ENCODE measurements at regions not wholly inside any gene's neighbourhood (a gene's known extent, or its start where the extent isn't known, plus 50 kb on each side); places are given as distances from the start of the nearest gene placed in this dataset.

DNA sequence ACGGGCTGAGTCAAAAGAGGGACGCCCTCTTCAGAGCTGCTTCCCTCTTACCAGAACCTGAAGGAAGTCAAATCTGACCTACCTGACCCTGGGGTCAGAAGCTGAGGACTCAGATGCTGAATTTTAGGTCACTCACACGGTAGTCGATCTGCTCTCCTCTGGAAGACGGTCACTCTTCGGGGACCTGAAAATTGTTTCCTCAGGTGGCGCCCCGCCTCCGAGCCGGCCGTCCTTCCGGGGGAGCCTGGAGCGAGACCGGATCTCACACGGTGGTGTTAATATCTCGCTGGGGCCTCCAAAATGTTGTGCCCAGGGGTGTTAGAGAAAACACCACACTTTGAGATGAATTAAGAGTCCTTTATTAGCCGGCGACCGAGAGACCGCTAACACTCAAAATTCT, 737.2 kb downstream of the SI start:
- TF ChIP-seq MYC (IDR thresholded peaks at IDR 0.05; ENCODE audit: low read depth, low read length) (no peak), FOS (IDR thresholded peaks at IDR 0.05; ENCODE audit: borderline replicate concordance, insufficient read depth, low read length) (no peak)
- TF ChIP-seq, protein P1, sequence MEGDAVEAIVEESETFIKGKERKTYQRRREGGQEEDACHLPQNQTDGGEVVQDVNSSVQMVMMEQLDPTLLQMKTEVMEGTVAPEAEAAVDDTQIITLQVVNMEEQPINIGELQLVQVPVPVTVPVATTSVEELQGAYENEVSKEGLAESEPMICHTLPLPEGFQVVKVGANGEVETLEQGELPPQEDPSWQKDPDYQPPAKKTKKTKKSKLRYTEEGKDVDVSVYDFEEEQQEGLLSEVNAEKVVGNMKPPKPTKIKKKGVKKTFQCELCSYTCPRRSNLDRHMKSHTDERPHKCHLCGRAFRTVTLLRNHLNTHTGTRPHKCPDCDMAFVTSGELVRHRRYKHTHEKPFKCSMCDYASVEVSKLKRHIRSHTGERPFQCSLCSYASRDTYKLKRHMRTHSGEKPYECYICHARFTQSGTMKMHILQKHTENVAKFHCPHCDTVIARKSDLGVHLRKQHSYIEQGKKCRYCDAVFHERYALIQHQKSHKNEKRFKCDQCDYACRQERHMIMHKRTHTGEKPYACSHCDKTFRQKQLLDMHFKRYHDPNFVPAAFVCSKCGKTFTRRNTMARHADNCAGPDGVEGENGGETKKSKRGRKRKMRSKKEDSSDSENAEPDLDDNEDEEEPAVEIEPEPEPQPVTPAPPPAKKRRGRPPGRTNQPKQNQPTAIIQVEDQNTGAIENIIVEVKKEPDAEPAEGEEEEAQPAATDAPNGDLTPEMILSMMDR (IDR thresholded peaks at IDR 0.05; ENCODE audit: extremely low read depth in 1 of 2, insufficient read depth in 1 of 2, low read depth in 1 of 2, low read length in 2 of 2): no peak
- TF ChIP-seq, protein P2, sequence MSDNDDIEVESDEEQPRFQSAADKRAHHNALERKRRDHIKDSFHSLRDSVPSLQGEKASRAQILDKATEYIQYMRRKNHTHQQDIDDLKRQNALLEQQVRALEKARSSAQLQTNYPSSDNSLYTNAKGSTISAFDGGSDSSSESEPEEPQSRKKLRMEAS (IDR thresholded peaks at IDR 0.05; ENCODE audit: insufficient read depth, insufficient read length): no peak

Data from endothelial cell of umbilical vein (primary cell).